AG10803 (cell line): ENCODE measurements at regions not wholly inside any gene's neighbourhood (a gene's known extent, or its start where the extent isn't known, plus 50 kb on each side); places are given as distances from the start of the nearest gene placed in this dataset.
"Not testable (repeated sequence)": the region's sequence is repeated elsewhere in the genome, so short reads cannot be mapped to it uniquely, and the experiment has no call there.

Experiments
- DNase-seq: peaks from one replicate; pipeline ENCODE4 v3.0.0; 2010; ENCODE audit warnings: low read depth
- H3K4me3 ChIP-seq: 2 replicates; pipeline ENCODE4 v1.5.1; 2011; ENCODE audit warnings: mild to moderate bottlenecking, low read length, control low read depth
- CTCF ChIP-seq: conservative IDR thresholded peaks from 2 replicates; pipeline ENCODE4 v1.5.1; 2011; ENCODE audit warnings: mild to moderate bottlenecking, low read length, control low read depth, inconsistent platforms

- no peak overlapping the region for H3K4me3 ChIP-seq
- no peak for DNase-seq
- no peak for TF ChIP-seq CTCF
Measured at GRCh38 chr3:8343058-8343457, 158.6 kb upstream of the LMCD1 start.

- TF ChIP-seq CTCF: no peak
- no peak for DNase-seq
- no peak overlapping the region for H3K4me3 ChIP-seq
Measured at GRCh38 chr3:8345398-8345797, 156.2 kb upstream of the LMCD1 start.

- no peak for TF ChIP-seq CTCF
- DNase-seq: no peak
- H3K4me3 ChIP-seq: no peak overlapping the region
Measured at GRCh38 chr3:8348076-8348475, 153.5 kb upstream of the LMCD1 start.

GRCh38 chr3:8352475-8352874, 149.1 kb upstream of the LMCD1 start:
- no peak overlapping the region for H3K4me3 ChIP-seq
- TF ChIP-seq CTCF: no peak
- DNase-seq: no peak

- no peak for TF ChIP-seq CTCF
- no peak overlapping the region for H3K4me3 ChIP-seq
- DNase-seq: no peak
Measured at GRCh38 chr3:8353364-8353763, 148.3 kb upstream of the LMCD1 start.

- no peak overlapping the region for H3K4me3 ChIP-seq
- DNase-seq: no peak
- no peak for TF ChIP-seq CTCF
Measured at GRCh38 chr3:8355346-8355745, 146.3 kb upstream of the LMCD1 start.

- not testable (repeated sequence) for H3K4me3 ChIP-seq
Measured at GRCh38 chr3:8356066-8356465, 145.6 kb upstream of the LMCD1 start.

GRCh38 chr3:8357859-8358258, 143.8 kb upstream of the LMCD1 start:
- no peak for DNase-seq
- no peak for TF ChIP-seq CTCF
- H3K4me3 ChIP-seq: no peak overlapping the region

More at GRCh38 chr3:8356066-8356465, 145.6 kb upstream of the LMCD1 start:
- DNase-seq: not testable (repeated sequence)
